Ishikawa (cell line): ENCODE measurements at regions not wholly inside any gene's neighbourhood (a gene's known extent, or its start where the extent isn't known, plus 50 kb on each side); places are given as distances from the start of the nearest gene placed in this dataset.

Experiments
- CEBPB ChIP-seq: IDR thresholded peaks from 2 replicates; pipeline ENCODE4 v1.6.1; 2012
- CREB1 ChIP-seq: IDR thresholded peaks from 2 replicates; pipeline ENCODE4 v1.6.1; 2012; ENCODE audit warnings: low read depth
- EGR1 ChIP-seq: IDR thresholded peaks from 2 replicates; pipeline ENCODE4 v1.6.1; 2012
- FOXM1 ChIP-seq: IDR thresholded peaks from 2 replicates; pipeline ENCODE4 v1.6.1; 2012; ENCODE audit warnings: low read depth, borderline replicate concordance
- RAD21 ChIP-seq: IDR thresholded peaks from 2 replicates; pipeline ENCODE4 v1.6.1; 2012; ENCODE audit warnings: low read depth
- TAF1 ChIP-seq: IDR thresholded peaks from 2 replicates; pipeline ENCODE4 v1.6.1; 2012; ENCODE audit warnings: low read depth, mild to moderate bottlenecking
- TEAD4 ChIP-seq: IDR thresholded peaks from 2 replicates; pipeline ENCODE4 v1.6.1; 2012
- YY1 ChIP-seq: IDR thresholded peaks from 2 replicates; pipeline ENCODE4 v1.6.1; 2012; ENCODE audit warnings: low read depth
- TF ChIP-seq, protein P1 (sequence below): IDR thresholded peaks from 2 replicates; pipeline ENCODE4 v1.6.1; 2012
- TF ChIP-seq, protein P2 (sequence below): IDR thresholded peaks from 2 replicates; pipeline ENCODE4 v1.6.1; 2012

DNA sequence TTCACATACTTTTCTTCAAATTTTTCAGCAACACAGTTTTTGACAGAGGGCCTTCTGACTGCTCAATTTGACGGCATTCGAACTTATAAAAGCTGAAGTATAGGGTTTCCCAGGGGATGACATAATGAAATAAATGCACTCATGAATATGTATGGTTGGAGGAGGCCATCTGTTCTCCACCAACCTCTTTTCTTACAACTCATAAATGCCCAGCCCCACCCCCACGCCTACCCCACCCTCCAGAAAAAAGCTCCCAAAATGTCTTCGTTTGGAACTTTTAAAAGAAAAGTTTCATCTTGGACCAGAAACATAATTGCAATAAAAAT is 211.6 kb upstream of the LRRN1 start:
- no peak for TF ChIP-seq YY1
- no peak for TF ChIP-seq CEBPB
- no peak for TF ChIP-seq TAF1
- no peak for TF ChIP-seq RAD21
- no peak for TF ChIP-seq FOXM1
- TF ChIP-seq EGR1 = no peak
- TF ChIP-seq TEAD4 = no peak
- TF ChIP-seq, protein P1, sequence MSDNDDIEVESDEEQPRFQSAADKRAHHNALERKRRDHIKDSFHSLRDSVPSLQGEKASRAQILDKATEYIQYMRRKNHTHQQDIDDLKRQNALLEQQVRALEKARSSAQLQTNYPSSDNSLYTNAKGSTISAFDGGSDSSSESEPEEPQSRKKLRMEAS = no peak
- TF ChIP-seq CREB1 = no peak
- TF ChIP-seq, protein P2, sequence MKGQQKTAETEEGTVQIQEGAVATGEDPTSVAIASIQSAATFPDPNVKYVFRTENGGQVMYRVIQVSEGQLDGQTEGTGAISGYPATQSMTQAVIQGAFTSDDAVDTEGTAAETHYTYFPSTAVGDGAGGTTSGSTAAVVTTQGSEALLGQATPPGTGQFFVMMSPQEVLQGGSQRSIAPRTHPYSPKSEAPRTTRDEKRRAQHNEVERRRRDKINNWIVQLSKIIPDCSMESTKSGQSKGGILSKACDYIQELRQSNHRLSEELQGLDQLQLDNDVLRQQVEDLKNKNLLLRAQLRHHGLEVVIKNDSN = no peak
